NCI-H2107 treated with DMSO at 0.1 percent for 48 hours (cell line): ENCODE measurements at regions not wholly inside any gene's neighbourhood (a gene's known extent, or its start where the extent isn't known, plus 50 kb on each side); places are given as distances from the start of the nearest gene placed in this dataset.
"Not testable (repeated sequence)": the region's sequence is repeated elsewhere in the genome, so short reads cannot be mapped to it uniquely, and the experiment has no call there.

Experiments
- DNase-seq: peaks from one replicate; lab custom pipeline; 2025; ENCODE audit not compliant: unreplicated experiment; lab: John Stamatoyannopoulos, UW

DNA sequence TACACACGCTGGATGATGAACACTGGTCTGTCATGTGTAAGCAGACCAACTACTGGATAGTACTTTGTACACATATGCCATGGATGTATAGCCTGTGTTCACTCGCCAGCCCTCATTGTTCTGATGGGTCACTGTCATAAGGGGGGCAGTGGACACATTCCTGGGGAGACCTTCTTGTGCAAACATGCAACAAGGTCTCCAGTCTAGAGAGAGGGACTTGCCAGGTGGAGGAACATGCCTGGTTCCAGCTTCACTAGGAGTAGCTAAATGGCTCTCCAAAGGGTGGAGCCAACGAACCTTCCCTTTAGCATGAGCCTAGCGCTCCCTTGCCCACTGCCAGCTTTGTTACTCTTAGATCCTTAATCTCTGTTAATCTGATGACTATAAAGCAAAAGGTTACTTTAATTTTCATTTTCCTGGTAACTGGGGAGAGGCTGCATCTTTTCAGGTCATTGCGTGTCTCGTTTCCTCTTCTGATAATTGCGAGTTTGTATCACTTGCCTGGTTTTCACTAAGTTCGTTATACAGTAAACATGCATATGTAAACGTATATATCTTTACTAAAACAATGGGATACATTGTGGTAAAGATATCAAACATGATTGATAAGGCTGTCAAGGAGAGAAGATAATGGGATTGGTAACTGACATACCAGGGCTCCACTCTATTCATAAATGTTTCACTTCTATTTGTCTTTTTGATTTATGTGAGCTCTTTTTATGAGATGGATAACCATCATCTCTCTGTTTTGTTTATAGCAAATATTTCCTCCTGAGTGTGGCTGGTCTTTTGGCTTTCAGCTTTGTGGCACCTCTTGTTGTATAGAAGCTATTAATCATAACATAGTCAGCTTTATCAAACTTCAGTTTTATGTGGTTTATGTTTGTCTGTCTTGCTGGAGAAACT, 235.2 kb upstream of the SGCG start:
- no peak for DNase-seq

DNA sequence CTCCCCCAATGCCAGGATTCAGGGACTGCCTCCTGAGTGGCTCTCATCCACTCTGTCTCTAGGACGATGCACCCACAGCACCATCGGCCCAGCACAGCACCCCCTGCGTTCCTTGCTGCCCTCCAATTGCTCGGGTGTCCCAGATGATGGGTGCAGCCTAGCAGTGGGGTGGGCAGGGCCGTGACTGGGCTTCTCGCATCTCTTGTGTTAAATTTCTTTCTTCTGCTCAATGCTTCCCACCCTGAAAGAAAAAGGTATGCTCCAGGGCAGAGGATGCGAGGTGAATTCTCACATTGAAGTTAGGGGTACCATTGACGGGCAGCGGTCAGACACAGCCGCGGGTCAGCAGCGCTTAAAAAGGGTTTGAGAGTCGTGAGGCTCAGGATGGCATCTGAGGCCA, 232.4 kb upstream of the SGCG start:
- DNase-seq, result no peak

DNA sequence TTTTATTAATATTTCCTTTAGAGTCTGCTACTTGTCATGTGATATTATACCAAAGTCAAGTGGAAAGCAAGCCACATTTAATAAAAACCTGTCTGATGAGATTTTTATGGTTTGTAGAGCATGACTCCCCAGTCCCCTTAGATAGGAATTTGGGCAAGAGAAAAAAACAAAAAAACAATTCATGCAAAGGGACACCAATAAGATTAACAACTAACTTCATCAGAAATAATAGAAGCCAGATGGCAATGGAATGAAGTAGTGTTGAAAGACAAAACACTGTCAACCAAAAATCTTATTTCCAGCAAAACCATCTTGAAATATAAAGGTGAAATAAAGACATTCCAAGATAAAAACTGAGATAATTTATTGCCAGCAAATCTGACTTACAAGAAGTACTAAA, 228.8 kb upstream of the SGCG start:
- DNase-seq, result not testable (repeated sequence)

DNA sequence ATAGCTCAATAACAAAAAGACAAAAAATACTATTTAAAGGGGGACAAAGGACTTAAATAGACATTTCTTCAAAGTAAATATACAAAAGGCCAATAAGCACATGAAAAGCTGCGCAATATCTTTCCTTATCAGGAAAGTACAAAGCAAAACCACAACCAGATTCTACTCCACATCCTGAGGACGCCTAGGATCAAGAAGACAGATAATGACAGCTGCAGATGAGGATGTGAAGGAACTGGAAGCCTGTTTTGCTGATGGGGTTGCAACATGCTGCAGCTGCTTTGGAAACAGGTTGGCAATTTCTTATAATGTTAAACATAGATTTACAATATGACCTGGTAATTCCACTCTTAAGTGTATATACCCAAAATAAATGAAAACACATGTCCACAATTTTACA, 225.6 kb upstream of the SGCG start:
- DNase-seq, result not testable (repeated sequence)

DNA sequence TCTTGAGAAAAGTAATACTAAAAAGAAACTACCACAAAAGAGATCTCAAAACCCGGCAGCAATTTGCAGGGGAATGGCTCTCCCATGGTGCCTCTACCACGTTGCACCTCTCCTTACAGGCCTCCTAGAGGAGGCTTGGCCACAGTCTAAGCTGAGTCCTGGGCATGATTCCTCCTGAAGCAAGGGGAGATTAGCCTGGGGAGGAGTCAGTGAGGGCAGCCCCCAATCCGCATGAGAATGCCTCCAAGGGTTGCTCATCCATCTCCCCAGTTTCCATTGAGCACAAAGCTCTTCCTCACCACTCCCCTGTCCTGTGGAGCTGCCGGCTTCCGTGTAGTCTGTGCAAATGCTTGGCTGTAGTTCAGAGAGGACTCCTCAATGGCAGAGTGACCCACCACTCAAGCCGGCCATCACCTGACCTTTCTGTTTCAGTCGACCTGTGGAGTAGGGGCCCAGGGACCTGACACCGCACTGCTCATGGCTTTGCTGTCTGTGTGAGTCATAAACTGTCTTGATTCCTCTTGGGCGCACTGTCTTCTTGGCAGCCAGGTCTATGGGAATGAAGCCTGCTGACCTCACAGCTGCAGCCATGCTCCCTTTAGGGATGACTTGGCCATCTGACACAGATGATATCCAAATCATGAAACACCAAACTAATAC, 224.2 kb upstream of the SGCG start:
- DNase-seq, result not testable (repeated sequence)

DNA sequence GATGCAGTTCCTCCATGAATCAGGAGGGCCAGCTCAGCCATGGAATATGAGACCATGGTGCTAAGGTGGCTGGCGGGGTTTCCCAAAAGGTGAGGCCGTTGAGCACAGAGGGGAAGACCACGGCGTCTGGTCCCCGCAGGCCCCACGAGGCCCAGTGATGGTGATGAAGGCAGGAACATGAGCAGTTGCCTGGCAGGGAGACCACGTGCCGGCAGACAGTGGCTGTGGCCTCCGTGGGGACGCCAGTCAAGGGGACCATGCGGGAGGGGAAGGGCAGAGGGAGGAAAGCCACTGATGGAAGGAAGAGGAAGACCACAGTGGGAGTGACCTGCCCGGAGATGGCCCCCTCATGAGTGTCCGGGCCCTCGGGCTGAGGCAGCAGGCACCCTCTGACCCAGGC, 220.9 kb upstream of the SGCG start:
- DNase-seq, result not testable (repeated sequence)

DNA sequence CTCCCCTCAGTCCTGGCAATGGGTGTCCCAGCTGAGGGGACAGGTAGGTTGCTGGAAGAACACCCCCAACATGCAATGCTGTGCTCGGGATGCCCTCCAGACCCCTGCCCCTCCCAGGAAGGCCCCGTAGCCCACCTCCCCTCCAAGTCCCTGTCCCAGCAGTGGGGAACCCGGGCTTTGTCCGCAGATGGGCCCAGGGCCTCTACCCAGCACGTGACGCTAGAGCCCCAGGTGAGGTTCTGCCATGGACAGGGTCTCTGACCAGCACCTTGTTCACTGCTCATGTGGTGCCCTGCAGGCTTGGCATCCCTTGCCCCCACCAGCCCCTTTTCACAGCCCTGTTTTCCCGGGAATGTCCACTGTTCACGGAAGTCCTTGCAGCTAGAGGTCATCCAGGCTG, 220.0 kb upstream of the SGCG start:
- no peak for DNase-seq

DNA sequence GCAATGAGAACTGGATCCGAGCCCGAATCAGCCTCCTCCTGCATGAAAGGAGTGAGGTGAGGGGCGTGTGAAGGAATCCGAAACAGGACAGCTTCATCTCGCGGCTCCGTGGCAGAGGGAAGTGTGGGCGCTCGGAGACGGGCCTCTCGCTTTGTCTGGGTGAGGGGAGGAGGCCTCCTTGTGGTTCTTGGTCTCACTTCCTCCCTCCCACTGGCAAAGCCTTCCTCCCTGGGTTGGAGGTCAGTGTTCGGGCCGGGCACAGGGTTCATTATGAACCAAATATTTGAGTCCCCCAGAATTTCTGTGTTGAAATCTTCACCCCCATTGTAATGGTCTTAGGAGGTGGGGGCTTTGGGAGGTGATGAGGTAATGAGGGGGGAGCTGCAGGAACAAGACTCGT, 219.4 kb upstream of the SGCG start:
- DNase-seq, result not testable (repeated sequence)

DNA sequence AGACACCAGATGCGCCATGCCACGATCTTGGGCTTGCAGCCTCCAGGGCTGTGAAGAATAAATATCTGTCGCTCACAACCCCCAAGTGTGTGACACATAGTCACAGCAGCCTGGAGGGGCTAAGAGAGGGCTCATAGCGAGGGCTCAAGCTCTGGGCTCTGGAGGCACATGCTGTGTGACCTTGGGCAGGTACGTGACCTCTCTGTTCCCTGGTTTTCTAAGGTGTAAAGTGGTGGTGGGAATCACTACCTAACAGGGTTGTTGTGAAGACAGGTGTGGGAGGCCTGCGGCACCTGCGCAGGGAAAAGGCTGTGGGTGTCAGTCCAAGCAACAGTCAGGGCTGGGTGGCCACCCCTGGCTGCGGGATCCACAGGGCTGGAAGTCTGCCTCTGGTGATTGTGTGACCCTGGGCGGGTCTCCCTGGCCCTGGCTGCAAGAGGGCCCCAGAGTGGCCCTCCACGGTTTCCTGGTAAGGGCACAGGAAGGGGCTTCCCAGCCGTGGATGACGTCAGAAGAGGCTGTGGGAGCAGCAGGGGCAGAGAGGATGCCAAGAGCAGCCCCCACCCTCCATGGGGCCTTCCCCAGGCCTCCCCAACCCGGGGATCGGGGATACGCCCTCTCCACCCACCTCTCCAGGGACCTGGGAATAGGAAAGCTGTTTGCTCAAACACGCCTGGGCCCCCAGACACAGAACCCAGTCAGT, 218.8 kb upstream of the SGCG start:
- no peak for DNase-seq

DNA sequence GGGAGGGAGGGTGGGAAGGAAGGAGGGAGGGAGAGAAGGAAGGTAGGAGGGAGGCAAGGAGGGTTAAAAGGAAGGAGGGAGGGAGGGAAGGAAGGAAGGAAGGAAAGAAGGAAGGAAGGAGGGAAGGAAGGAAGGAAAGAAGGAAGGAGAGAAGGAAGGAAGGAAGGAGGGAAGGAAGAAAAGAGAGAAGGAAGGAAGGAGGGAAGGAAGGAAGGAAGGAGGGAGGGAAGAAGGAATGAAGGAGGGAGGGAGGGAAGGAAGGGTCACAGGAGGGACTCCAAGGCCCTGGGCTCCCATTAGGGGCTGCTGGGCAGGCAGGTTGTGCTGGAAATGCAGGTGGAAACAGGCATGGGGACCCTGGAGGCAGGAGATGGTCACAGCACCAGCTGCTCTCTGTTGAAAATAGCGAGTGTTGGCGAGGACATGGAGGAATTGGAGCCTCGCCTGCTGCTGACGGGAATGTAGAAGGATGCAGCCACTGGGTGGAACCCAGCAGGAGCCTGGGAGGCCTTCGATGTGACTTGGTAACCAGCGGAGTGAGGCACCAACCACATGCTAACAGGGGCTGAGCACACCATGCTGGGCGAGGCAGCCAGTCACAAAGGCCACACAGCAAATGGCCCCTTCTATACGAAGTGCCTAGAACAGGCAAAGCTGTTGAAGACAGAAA, 217.3 kb upstream of the SGCG start:
- not testable (repeated sequence) for DNase-seq

DNA sequence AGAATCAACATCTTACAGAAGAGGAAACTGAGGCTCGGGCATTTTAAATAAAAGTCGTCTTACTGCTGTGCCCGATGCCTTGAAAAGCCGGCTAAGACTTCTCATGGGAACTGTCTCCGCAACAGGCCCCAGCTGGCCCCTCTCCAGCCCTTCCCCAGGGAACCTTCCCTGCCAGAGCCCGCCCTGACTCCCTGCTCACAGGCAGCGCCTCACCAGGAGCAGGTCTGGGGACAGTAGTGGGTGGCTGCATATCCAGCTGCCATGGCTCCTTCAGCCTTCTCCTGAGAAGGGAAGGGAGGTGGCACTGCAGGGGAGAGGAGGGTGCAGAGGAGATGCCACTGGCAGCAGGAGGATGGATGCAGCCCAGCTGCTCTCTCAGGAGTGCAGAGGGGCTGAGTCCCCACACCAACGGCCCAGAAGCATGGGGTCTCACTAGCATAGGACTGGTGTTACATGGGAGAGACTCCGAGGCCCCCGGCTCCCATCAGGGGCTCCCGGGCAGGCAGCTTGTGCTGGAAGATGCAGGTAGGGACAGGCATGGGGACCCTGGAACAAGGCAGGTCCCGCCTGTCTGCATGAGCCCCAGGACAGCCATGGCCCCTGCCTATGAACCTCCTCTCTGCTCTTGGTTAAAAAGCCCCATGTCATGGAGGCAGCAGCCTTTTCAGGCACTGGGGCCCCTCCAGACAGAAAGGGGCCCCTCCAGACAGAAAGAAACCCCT, 216.4 kb upstream of the SGCG start:
- DNase-seq, result no peak

DNA sequence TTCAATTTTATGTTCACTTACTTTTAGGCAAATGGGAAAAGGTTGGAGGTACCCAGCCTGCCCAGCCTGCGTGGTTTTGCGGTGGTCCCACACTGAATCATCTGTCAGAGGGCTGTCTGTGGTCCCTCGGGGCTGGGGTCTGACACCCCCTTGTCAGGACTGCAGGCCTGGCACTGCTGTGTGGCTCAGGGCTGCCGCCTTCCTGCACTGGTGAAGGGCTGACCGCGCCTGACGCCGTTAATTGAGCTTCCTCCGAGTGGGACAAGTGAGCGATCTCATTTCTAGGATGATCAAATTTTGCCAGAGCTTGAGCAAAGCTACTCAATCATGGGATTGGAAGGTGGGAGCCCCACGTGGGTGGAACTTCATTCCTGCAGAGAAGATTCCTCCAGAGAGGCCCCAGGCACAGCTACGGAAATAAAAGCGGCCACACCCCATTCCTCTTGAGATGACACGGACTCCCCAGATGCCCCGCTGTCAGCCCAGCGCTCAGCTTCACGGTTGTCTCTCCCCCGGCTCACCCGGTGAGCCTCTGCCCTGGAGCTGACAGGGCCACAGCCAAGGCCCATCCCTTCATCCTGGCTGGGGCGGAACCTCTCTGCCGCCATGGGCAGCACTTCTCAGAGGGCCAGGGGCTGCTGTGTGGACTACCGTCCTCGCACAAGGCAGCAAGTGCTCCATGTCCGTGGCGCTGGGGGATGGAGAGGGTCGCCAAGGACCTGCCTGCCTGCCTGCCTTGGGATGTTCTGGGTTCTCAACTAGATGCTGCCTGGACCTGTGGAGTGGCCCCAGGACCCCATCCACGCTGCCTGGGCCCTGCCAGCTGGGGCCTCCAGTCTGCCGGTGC, 215.5 kb upstream of the SGCG start:
- DNase-seq, result not testable (repeated sequence)

DNA sequence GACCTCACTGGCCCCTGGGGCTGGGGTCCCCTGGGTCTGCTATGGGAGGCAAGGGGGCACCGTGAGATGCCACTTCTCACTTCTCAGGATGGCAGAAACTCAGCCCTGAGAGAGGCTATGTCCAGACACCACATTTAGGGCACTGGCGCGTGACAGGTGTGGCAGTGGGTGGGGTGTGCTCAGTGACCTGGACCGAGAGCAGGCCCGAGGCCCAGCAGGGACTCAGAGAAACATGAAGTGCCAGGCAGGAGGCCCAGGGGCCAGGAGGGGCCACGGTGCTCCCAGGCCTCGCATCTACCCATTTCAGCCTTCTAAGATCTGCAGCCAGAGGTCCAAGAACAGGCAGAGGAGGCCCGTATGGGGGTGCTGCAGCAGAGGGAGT, 214.9 kb upstream of the SGCG start:
- not testable (repeated sequence) for DNase-seq

DNA sequence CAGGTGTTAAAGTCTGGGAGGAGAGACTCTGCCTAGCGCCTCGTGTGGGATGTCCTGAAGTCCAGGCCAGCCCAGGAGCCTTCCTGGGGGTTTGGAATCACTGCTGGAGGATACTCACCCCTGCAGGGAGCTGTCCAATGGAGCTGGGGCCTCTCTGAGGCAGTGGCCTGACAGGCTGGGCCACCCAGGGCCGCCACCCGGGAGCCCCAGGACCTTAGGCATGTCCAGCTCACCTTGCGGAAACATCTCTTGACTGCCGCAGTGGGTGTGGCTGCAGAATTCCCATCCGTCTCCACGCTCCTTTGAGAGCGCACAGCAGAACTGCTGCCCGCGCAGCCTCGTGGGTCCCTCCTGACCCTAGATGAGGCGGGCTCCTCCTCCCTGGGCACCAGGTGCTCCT, 214.0 kb upstream of the SGCG start:
- not testable (repeated sequence) for DNase-seq

DNA sequence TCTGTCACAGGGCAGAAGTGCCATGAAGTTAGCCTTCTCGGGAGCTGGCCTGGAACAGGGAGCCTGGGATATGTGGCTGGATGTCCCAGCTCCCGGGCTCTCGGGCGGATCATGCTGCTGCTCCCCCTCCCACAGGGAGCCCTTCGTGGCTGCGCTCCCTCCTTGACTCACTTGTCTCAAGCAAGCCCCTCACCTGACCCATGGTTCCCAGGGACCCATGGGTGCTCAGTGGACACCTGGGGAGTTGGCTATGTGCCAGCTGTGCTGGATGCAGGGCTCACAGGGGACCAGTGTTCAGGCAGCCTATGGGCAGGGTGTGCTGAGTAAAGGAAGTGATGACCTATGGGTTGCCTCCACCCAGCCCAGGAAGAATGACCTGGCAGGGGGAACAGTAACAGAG, 213.1 kb upstream of the SGCG start:
- DNase-seq, result no peak

DNA sequence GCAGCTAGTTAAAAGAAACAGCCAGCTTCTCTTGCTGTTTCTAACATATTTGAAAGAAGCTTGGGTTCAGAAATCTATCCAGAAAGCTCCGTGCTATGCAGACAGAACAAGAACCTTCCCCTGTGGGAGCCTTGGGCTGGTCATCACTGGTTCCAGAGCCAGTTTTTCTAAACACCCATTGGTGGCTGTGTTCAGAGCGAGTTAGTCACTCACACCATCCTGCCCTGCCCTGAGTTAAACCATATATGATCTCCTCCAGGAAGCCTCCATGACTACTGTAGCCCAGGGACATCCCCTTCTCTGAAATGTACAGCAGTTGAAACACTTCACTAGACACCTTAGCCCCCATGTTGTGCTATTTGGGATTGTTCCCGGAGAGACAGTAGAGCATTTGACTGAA, 200.8 kb upstream of the SGCG start:
- no peak for DNase-seq

DNA sequence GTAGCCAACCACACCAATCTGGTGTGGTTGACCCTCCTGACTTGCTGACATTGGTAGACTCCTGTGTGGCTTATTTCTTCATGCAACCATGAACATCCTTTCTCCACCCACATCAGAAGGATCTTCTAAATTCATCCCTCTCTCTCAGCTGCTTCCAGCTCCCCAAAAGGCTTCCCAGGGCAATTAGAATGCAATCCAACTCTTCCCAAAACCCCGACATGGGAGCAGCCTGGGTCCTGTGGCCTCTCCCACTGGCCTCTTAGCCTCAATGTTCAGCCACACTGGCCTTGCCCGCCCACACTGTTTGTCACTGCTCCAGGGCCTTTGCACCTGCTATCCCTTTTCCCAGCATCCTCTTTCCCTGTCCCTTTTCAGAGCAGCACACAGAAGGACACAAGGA, 199.8 kb upstream of the SGCG start:
- DNase-seq, result no peak

DNA sequence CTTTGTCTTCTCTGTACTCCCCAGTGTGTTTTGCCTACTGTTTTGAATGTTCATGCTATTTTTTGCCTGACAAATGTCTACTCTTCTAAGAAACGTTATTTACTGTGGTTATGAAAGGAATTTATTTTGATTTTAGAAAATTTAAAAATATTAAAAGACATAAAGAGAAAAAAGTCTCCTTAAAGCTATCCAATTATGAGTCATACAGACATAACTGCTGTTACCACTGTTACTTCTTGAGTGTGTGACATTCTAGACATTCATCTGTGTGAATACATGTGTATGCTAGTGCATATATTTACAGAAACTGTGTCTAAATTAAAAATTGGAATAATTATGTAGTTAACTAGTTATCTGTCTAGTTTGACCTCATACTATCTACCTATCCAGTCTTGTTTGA, 187.6 kb upstream of the SGCG start:
- DNase-seq, result no peak

DNA sequence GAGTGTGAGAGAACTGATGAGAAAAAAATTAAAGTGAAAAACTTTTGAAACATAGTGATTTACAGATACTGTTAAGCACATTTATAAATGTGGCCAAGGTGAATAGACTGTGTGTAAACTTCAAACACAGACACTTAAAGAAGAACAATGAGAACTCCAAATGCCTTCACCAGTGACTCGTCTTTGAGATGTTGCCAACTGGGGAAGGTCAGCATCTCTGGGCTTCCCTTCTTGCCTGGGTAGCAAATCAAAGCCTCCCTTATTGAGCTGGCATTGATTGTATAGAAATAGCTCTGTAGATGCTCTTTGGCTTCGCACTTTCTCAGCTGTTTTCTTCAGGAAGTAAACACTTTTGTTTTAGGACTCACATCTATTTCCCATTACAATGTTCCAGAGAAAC, 177.3 kb upstream of the SGCG start:
- DNase-seq, result no peak

DNA sequence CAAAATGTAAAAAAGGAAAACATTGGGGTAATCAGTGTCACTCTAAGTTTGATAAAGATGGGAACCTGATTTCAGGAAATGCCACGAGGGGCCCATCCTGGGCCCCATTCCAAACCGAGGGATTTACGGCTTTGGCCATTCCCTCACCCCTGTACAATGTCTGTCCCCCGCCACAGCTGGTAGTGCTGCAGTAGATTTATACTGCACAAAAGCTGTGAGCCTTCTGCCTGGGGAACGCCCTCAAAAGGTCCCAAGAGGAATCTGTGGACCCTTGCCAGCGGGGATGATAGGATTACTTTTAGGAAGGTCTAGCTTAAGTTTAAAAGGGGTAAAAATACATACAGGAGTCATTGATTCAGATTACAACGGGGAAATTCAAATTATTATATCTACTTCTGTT, 173.4 kb upstream of the SGCG start:
- no peak for DNase-seq
